Lower leg skin (tissue), 3 donors: ENCODE measurements at regions not wholly inside any gene's neighbourhood (a gene's known extent, or its start where the extent isn't known, plus 50 kb on each side); places are given as distances from the start of the nearest gene placed in this dataset.

Experiments used
- CTCF ChIP-seq, 3 donors: fragments of 450-650 bp; IDR thresholded peaks; one replicate each; pipeline ENCODE4 v1.5.1; 2016; ENCODE audit warnings: antibody characterized with exemption in 3 of 3, mild to moderate bottlenecking in 3 of 3, moderate library complexity in 2 of 3
- POLR2A ChIP-seq, 2 donors: fragments of 450-650 bp; IDR thresholded peaks; one replicate each; pipeline ENCODE4 v1.6.1; 2016 to 2017; ENCODE audit warnings: antibody characterized with exemption in 2 of 2, mild to moderate bottlenecking in 1 of 2, moderate library complexity in 1 of 2

DNA sequence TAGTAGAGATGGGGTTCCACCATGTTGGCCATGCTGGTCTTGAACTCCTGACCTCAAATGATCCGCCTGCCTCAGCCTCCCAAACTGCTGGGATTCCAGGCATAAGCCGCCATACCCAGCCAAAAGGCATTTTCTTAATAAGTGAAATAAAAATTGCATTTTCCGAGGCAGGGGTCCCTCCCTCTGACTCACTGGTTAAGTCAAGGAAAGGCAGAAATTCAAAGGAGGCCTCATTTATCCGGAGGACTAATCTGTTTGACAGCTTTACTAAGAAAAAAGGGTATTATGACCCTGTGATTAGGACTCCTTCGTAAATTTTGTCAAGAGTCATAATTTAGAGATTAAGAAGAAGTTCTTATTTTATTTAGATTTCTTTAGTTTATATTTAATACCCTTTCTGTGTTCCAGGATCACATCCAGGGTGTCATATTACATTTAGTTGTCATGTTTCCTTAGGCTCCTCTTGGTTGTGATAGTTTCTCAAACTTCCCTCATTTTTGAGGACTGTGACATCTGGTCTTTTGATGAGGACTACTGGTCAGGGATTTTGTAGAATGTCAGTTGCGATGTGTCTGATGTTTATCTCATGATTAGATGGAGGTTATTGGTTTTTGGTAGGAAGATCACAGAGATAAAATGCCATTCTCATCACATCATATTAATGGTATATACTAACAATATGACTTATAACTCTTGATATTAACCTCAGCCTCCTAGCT lies 753.7 kb upstream of the AMOT start:
- no peak for TF ChIP-seq POLR2A (IDR thresholded peaks at IDR 0.05)
- no peak for TF ChIP-seq CTCF (IDR thresholded peaks at IDR 0.05)
